ENCODE measurements at regions not wholly inside any gene's neighbourhood (a gene's known extent, or its start where the extent isn't known, plus 50 kb on each side); places are given as distances from the start of the nearest gene placed in this dataset.
"Not testable (repeated sequence)": the region's sequence is repeated elsewhere in the genome, so short reads cannot be mapped to it uniquely, and the experiment has no call there.

DNA sequence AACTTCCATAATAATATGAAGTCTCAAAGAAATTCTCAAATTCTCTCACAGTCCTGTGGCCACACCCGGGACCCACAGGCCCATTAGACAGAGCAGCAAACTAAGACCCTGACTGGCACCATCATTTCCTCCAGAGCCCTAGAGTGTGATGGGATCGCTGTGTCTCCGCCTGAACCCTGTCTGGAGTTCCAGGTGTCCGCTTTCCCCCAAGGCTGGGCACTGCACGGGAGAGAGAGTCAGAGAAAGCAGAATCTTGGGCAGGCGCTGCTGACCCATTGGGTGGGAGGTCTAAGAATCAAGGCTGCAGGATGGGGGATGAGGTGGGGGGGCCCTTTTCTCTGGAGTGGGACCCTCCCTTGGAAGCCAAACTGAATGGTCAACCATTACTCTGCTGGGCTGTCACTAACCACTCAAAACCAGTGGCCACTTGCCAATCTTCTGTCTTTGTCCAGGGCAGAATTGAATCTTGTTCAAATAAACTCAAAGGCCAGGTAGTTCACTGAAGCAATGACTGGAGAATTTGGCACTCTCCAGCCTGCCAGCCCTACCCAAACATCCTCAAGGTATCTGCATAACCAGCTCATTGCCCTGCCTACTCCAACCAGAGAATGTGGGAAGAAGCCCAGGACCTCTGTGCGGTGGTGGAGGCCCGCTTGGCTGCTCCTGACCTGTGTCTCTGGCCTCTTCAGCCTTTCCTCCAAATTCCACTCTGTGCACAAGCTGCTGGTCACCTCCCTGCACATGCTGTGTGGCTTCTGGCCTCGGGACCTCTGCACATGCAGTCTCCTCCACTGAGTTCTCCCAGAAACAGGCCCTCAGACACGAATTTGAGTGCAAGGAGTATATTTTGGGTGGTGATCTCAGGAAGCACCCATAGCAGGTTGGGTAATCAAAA is 141.1 kb downstream of the CEBPB start:
- no peaks in the 10 kb centered on the region for H3K9me3 Mint-ChIP-seq (ENCODE audit: unreplicated experiment)
- H3K27ac Mint-ChIP-seq (ENCODE audit: unreplicated experiment): peak overlapping the region; percentile 1
- peaks cover 10% of the 10 kb centered on the region for H3K27me3 Mint-ChIP-seq (ENCODE audit: unreplicated experiment)
- TF ChIP-seq, protein P1, sequence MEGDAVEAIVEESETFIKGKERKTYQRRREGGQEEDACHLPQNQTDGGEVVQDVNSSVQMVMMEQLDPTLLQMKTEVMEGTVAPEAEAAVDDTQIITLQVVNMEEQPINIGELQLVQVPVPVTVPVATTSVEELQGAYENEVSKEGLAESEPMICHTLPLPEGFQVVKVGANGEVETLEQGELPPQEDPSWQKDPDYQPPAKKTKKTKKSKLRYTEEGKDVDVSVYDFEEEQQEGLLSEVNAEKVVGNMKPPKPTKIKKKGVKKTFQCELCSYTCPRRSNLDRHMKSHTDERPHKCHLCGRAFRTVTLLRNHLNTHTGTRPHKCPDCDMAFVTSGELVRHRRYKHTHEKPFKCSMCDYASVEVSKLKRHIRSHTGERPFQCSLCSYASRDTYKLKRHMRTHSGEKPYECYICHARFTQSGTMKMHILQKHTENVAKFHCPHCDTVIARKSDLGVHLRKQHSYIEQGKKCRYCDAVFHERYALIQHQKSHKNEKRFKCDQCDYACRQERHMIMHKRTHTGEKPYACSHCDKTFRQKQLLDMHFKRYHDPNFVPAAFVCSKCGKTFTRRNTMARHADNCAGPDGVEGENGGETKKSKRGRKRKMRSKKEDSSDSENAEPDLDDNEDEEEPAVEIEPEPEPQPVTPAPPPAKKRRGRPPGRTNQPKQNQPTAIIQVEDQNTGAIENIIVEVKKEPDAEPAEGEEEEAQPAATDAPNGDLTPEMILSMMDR (IDR thresholded peaks at IDR 0.05): no peak
- H3K4me3 Mint-ChIP-seq (ENCODE audit: unreplicated experiment): no peak overlapping the region
- no peaks in the 10 kb centered on the region for H3K36me3 Mint-ChIP-seq (ENCODE audit: unreplicated experiment)
- H3K4me1 Mint-ChIP-seq (ENCODE audit: unreplicated experiment): peaks cover 25% of the 10 kb centered on the region
- no peak for DNase-seq (ENCODE audit: extremely low spot score, unreplicated experiment)

DNA sequence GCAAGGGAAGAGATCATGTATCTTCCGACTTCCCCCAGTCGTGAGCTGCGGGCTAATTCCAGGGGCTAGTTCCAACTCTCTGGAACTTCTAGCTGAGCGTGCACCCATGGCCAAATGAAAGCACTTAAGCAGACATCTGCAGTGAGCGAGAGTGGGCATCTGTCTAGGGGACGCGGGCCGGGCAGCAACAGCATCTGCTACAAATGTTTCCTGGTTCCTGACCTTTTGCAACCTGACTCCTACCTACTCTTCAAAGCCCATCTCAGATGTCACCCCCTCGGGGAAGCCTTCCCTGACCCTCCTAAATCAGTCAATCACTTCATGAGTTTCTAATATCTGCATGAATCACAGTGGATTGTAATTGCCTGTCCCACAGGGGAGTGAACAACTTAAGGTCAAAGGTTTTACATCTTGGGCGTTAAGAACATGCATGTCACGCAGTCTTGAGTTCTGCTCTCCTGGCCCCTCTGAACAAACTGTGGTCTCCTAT is 141.9 kb downstream of the CEBPB start:
- TF ChIP-seq, protein P1 (IDR thresholded peaks at IDR 0.05): no peak
- Mint-ChIP-seq H3K27ac (ENCODE audit: unreplicated experiment) (peak overlapping the region; percentile 1), H3K36me3 (ENCODE audit: unreplicated experiment) (no peaks in the 10 kb centered on the region), H3K4me1 (ENCODE audit: unreplicated experiment) (peaks cover 25% of the 10 kb centered on the region), H3K27me3 (ENCODE audit: unreplicated experiment) (peaks cover 10% of the 10 kb centered on the region), H3K9me3 (ENCODE audit: unreplicated experiment) (no peaks in the 10 kb centered on the region), H3K4me3 (ENCODE audit: unreplicated experiment) (no peak overlapping the region)
- DNase-seq (ENCODE audit: extremely low spot score, unreplicated experiment): no peak

DNA sequence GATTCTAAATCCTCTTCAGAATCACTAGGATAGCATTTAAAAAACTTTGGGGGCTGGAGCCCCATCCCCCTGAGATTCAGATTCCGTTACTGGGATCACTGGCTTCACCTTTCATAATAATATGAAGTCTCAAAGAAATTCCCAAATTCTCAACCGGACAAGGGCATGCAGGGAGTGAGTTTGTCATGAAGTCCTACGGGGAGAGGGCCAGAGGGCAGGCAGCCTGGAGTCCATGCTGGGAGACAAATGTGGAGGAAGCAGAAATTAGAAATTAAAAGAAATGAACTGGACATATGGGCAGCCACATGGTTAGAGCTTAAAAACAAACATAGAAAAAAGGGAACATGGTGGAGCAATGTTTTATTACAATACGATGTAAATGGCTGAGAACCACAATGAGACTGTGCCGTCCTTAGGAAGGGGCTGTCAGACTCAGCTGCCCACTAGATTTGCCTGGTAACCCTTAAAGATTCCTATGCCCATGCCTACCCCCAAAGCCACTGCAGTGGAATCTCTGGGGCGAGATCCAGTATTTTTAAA is 142.6 kb downstream of the CEBPB start:
- H3K9me3 Mint-ChIP-seq (ENCODE audit: unreplicated experiment): no peaks in the 10 kb centered on the region
- H3K27me3 Mint-ChIP-seq (ENCODE audit: unreplicated experiment): peaks cover 10% of the 10 kb centered on the region
- peaks cover 25% of the 10 kb centered on the region for H3K4me1 Mint-ChIP-seq (ENCODE audit: unreplicated experiment)
- no peak for DNase-seq (ENCODE audit: extremely low spot score, unreplicated experiment)
- H3K36me3 Mint-ChIP-seq (ENCODE audit: unreplicated experiment): no peaks in the 10 kb centered on the region
- H3K4me3 Mint-ChIP-seq (ENCODE audit: unreplicated experiment): no peak overlapping the region
- no peak overlapping the region for H3K27ac Mint-ChIP-seq (ENCODE audit: unreplicated experiment)
- TF ChIP-seq, protein P1 (IDR thresholded peaks at IDR 0.05): no peak

DNA sequence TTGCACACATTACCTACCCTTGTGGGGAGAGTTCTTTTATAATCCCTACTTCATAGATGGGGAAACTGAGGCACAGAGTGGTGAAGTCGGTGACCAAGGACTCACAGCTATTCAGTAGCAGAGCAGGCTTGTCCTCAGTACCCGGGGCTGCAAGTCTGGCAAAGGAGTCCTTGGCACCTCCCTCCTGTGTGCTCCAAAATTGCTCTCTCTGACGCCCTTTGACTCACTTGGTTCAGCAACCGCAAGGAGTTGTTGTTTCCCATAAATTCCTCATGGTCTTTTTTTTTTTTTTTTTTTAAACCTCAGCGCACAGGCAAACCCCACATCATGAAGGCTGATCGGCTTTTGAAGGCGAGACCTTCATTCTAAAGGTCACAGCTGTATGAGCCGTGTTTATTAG is 143.2 kb downstream of the CEBPB start:
- Mint-ChIP-seq H3K4me3 (ENCODE audit: unreplicated experiment) (no peak overlapping the region), H3K9me3 (ENCODE audit: unreplicated experiment) (no peaks in the 10 kb centered on the region), H3K27ac (ENCODE audit: unreplicated experiment) (no peak overlapping the region), H3K27me3 (ENCODE audit: unreplicated experiment) (peaks cover 10% of the 10 kb centered on the region), H3K36me3 (ENCODE audit: unreplicated experiment) (no peaks in the 10 kb centered on the region), H3K4me1 (ENCODE audit: unreplicated experiment) (peaks cover 25% of the 10 kb centered on the region)
- DNase-seq (ENCODE audit: extremely low spot score, unreplicated experiment): no peak
- TF ChIP-seq, protein P1 (IDR thresholded peaks at IDR 0.05): no peak

DNA sequence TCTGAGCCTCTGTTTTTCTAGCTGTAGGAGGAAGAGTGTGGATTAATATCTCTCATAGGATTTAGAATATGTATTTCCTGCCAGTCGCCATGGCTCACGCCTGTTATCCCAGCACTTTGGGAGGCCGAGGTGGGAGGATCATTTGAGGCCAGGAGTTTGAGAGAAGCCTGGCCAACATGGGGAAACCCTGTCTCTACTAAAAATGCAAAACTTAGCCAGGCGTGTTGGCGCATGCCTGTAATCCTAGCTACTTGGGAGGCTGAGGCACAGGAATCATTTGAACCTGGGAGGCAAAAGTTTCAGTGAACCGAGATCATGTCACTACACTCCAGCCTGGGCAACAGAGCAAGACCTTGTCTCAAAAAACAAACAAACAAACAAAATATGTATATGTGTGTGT is 143.9 kb downstream of the CEBPB start:
- H3K4me1 Mint-ChIP-seq (ENCODE audit: unreplicated experiment): peaks cover 30% of the 10 kb centered on the region
- not testable (repeated sequence) for H3K27ac Mint-ChIP-seq (ENCODE audit: unreplicated experiment); H3K36me3 Mint-ChIP-seq (ENCODE audit: unreplicated experiment); DNase-seq (ENCODE audit: extremely low spot score, unreplicated experiment); H3K9me3 Mint-ChIP-seq (ENCODE audit: unreplicated experiment); H3K4me3 Mint-ChIP-seq (ENCODE audit: unreplicated experiment); H3K27me3 Mint-ChIP-seq (ENCODE audit: unreplicated experiment)
